DOHH2 (cell line): ENCODE measurements at regions not wholly inside any gene's neighbourhood (a gene's known extent, or its start where the extent isn't known, plus 50 kb on each side); places are given as distances from the start of the nearest gene placed in this dataset.

Source experiments
- H3F3A ChIP-seq: fragments of 200-600 bp; sonication (generic), shearing (Covaris generic); 2 replicates; pipeline ENCODE4 v1.6.0; 2016; ENCODE audit warnings: antibody characterized with exemption, mild to moderate bottlenecking; ENCODE audit not compliant: control insufficient read depth, insufficient read depth
- H3K27ac ChIP-seq: fragments of 200-600 bp; sonication (generic); 2 replicates; pipeline ENCODE4 v1.5.1; 2014; ENCODE audit warnings: low read depth, mild to moderate bottlenecking, low read length, moderate library complexity
- H3K27me3 ChIP-seq: fragments of 200-600 bp; sonication (generic); 2 replicates; pipeline ENCODE4 v1.6.1; 2014; ENCODE audit warnings: mild to moderate bottlenecking, low read length, mixed read lengths; ENCODE audit not compliant: control insufficient read depth
- H3K36me3 ChIP-seq: fragments of 200-600 bp; sonication (generic); 2 replicates; pipeline ENCODE4 v1.6.1; 2014; ENCODE audit warnings: mild to moderate bottlenecking, low read length, moderate library complexity, mixed read lengths; ENCODE audit not compliant: control insufficient read depth
- H3K4me1 ChIP-seq: fragments of 200-600 bp; sonication (generic); 2 replicates; pipeline ENCODE4 v1.6.1; 2014; ENCODE audit warnings: mild to moderate bottlenecking, low read length, mixed read lengths; ENCODE audit not compliant: control insufficient read depth
- H3K4me2 ChIP-seq: fragments of 200-600 bp; sonication (generic); 2 replicates; pipeline ENCODE4 v1.6.0; 2014; ENCODE audit warnings: mild to moderate bottlenecking, low read length, moderate library complexity
- H3K4me3 ChIP-seq: fragments of 200-600 bp; sonication (generic); 2 replicates; pipeline ENCODE4 v1.5.1; 2014; ENCODE audit warnings: mild to moderate bottlenecking, low read length, mixed read lengths
- H3K79me2 ChIP-seq: fragments of 200-600 bp; sonication (generic); 2 replicates; pipeline ENCODE4 v1.6.1; 2014; ENCODE audit warnings: mild to moderate bottlenecking, low read length, mixed read lengths; ENCODE audit not compliant: control insufficient read depth
- H3K9me2 ChIP-seq: fragments of 200-600 bp; sonication (generic); replicated peaks from 2 replicates; pipeline ENCODE4 v1.6.1; 2014; ENCODE audit warnings: mild to moderate bottlenecking, low read length, mixed read lengths; ENCODE audit not compliant: control insufficient read depth
- H3K9me3 ChIP-seq: fragments of 200-600 bp; sonication (generic); 2 replicates; pipeline ENCODE4 v1.6.1; 2014; ENCODE audit warnings: antibody characterized with exemption, low read length, mixed read lengths; ENCODE audit not compliant: control insufficient read depth, insufficient read depth
- H4K20me1 ChIP-seq: fragments of 200-600 bp; sonication (generic); 2 replicates; pipeline ENCODE4 v1.6.0; 2014; ENCODE audit warnings: low read depth, mild to moderate bottlenecking, antibody characterized with exemption, low read length, moderate library complexity; ENCODE audit not compliant: control insufficient read depth, insufficient read depth
- EZH2phosphoT487 ChIP-seq: fragments of 200-600 bp; sonication (generic); IDR thresholded peaks from 2 replicates; pipeline ENCODE4 v1.6.1; 2017; ENCODE audit warnings: borderline replicate concordance, mild to moderate bottlenecking, antibody characterized with exemption, low read length, moderate library complexity, mixed read lengths
- TF ChIP-seq, protein P1 (sequence below): fragments of 200-600 bp; sonication (generic); IDR thresholded peaks from one replicate; pipeline ENCODE4 v1.5.1; 2014; ENCODE audit warnings: antibody characterized with exemption, mild to moderate bottlenecking, low read depth, low read length; ENCODE audit not compliant: poor library complexity, severe bottlenecking

GRCh38 chr11:109726061-109726460 is 304.1 kb downstream of the C11orf87 start:
- no peaks in the 10 kb centered on the region for H4K20me1 ChIP-seq
- no peak overlapping the region for H3K4me2 ChIP-seq
- TF ChIP-seq, protein P1, sequence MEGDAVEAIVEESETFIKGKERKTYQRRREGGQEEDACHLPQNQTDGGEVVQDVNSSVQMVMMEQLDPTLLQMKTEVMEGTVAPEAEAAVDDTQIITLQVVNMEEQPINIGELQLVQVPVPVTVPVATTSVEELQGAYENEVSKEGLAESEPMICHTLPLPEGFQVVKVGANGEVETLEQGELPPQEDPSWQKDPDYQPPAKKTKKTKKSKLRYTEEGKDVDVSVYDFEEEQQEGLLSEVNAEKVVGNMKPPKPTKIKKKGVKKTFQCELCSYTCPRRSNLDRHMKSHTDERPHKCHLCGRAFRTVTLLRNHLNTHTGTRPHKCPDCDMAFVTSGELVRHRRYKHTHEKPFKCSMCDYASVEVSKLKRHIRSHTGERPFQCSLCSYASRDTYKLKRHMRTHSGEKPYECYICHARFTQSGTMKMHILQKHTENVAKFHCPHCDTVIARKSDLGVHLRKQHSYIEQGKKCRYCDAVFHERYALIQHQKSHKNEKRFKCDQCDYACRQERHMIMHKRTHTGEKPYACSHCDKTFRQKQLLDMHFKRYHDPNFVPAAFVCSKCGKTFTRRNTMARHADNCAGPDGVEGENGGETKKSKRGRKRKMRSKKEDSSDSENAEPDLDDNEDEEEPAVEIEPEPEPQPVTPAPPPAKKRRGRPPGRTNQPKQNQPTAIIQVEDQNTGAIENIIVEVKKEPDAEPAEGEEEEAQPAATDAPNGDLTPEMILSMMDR: no peak
- no peak for TF ChIP-seq EZH2phosphoT487
- no peaks in the 10 kb centered on the region for H3F3A ChIP-seq
- no peaks in the 10 kb centered on the region for H3K27me3 ChIP-seq
- H3K9me2 ChIP-seq: no peaks in the 10 kb centered on the region
- H3K4me3 ChIP-seq: no peak overlapping the region
- no peaks in the 10 kb centered on the region for H3K9me3 ChIP-seq
- H3K79me2 ChIP-seq: no peaks in the 10 kb centered on the region
- no peak overlapping the region for H3K27ac ChIP-seq
- no peaks in the 10 kb centered on the region for H3K4me1 ChIP-seq
- H3K36me3 ChIP-seq: no peaks in the 10 kb centered on the region

DNA sequence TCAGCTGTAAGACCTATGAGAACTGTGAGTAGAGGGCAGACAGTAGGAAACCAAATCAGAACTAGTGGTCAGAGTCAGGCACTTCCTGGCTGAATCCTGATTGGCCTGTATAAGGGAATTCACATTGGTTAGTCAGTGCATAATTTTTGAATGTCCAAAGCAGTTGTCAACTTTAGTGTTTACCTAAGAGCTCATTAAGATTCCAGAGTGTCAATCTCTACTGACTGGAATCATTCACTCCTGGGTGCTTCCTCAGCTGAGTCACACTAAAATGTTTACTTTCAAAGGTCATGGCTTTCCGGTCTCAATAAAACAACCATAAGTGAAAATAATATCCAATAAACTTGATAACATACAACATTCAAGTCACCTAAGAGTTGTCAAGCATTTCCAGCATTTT is 306.1 kb downstream of the C11orf87 start:
- H3K27ac ChIP-seq: no peak overlapping the region
- no peaks in the 10 kb centered on the region for H3K79me2 ChIP-seq
- H4K20me1 ChIP-seq: no peaks in the 10 kb centered on the region
- no peak for TF ChIP-seq EZH2phosphoT487
- TF ChIP-seq, protein P1: no peak
- H3K4me3 ChIP-seq: no peak overlapping the region
- H3K36me3 ChIP-seq: no peaks in the 10 kb centered on the region
- no peaks in the 10 kb centered on the region for H3K9me3 ChIP-seq
- no peaks in the 10 kb centered on the region for H3K4me1 ChIP-seq
- H3F3A ChIP-seq: no peaks in the 10 kb centered on the region
- H3K27me3 ChIP-seq: no peaks in the 10 kb centered on the region
- no peaks in the 10 kb centered on the region for H3K9me2 ChIP-seq
- H3K4me2 ChIP-seq: no peak overlapping the region

DNA sequence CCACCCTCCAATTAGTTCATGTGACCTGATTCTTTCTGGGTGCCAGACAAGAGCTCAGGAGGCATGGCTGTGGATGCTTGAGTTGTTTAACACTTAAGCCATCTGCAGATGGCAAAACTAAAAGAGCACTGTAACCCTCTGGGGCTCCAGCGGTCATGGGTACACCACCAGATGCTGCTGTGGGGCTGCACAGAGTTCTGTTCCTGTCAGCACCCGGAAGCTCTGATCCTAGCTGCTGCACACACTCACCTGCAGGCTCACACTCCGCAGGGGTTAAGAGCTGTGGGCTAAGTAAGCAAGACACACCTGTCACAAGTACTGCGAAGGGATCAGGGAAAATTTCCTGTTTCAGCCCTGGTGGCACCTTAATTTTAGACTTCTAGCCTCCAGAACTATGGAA is 307.8 kb downstream of the C11orf87 start:
- no peaks in the 10 kb centered on the region for H3K79me2 ChIP-seq
- H3F3A ChIP-seq: no peaks in the 10 kb centered on the region
- H3K9me2 ChIP-seq: no peaks in the 10 kb centered on the region
- H4K20me1 ChIP-seq: no peaks in the 10 kb centered on the region
- no peaks in the 10 kb centered on the region for H3K9me3 ChIP-seq
- H3K4me1 ChIP-seq: no peaks in the 10 kb centered on the region
- H3K4me3 ChIP-seq: no peak overlapping the region
- H3K36me3 ChIP-seq: no peaks in the 10 kb centered on the region
- H3K4me2 ChIP-seq: no peak overlapping the region
- no peak overlapping the region for H3K27ac ChIP-seq
- H3K27me3 ChIP-seq: no peaks in the 10 kb centered on the region
- TF ChIP-seq, protein P1: no peak
- TF ChIP-seq EZH2phosphoT487: no peak

DNA sequence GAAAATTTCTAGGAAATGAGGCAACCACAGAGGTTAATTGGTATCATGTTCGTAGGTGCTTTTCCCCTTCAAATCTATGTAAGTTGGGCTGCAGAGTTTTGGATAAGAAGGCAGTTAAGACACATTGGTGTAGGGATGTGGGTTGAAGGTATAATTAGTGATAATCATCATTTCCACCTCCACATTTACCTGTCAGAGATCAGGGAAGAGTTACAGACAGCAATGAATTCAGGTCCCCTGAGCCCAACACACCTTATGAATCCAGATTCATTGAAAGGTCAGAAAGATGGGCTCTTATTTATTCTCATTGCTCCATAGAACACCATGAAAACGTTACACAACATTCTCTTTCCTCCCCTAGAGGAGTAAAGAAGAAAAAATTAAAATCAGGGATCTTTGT is 308.7 kb downstream of the C11orf87 start:
- H3K79me2 ChIP-seq: no peaks in the 10 kb centered on the region
- no peak overlapping the region for H3K4me3 ChIP-seq
- TF ChIP-seq, protein P1: no peak
- no peak for TF ChIP-seq EZH2phosphoT487
- H3K4me1 ChIP-seq: no peaks in the 10 kb centered on the region
- no peaks in the 10 kb centered on the region for H3K27me3 ChIP-seq
- H3K4me2 ChIP-seq: no peak overlapping the region
- no peaks in the 10 kb centered on the region for H3F3A ChIP-seq
- no peaks in the 10 kb centered on the region for H3K9me2 ChIP-seq
- H3K27ac ChIP-seq: no peak overlapping the region
- H3K36me3 ChIP-seq: no peaks in the 10 kb centered on the region
- H4K20me1 ChIP-seq: no peaks in the 10 kb centered on the region
- H3K9me3 ChIP-seq: no peaks in the 10 kb centered on the region
